HUES48 (cell line): ENCODE measurements at regions not wholly inside any gene's neighbourhood (a gene's known extent, or its start where the extent isn't known, plus 50 kb on each side); places are given as distances from the start of the nearest gene placed in this dataset.
"Not testable (repeated sequence)": the region's sequence is repeated elsewhere in the genome, so short reads cannot be mapped to it uniquely, and the experiment has no call there.

Experiments used
- H3K27ac ChIP-seq: one replicate; pipeline ENCODE4 v1.7.0; 2013; ENCODE audit warnings: low read depth, low read length, inconsistent platforms
- H3K27me3 ChIP-seq: 2 replicates; pipeline ENCODE4 v1.6.1; 2013; ENCODE audit warnings: mild to moderate bottlenecking, low read length; ENCODE audit not compliant: control insufficient read depth, insufficient read depth
- H3K36me3 ChIP-seq: 2 replicates; pipeline ENCODE4 v1.6.1; 2013; ENCODE audit warnings: low read length; ENCODE audit not compliant: control insufficient read depth, insufficient read depth
- H3K4me1 ChIP-seq: 2 replicates; pipeline ENCODE4 v1.6.1; 2013; ENCODE audit warnings: mild to moderate bottlenecking, low read length; ENCODE audit not compliant: control insufficient read depth, insufficient read depth
- H3K4me3 ChIP-seq: 2 replicates; pipeline ENCODE4 v1.5.1; 2013; ENCODE audit warnings: mild to moderate bottlenecking, low read depth, low read length
- H3K9ac ChIP-seq: 2 replicates; pipeline ENCODE4 v1.6.1; 2013; ENCODE audit warnings: mild to moderate bottlenecking, low read depth, low read length, moderate library complexity
- H3K9me3 ChIP-seq: 2 replicates; pipeline ENCODE4 v1.6.1; 2013; ENCODE audit warnings: low read length; ENCODE audit not compliant: control insufficient read depth, insufficient read depth

- no peaks in the 10 kb centered on the region for H3K4me1 ChIP-seq
- H3K27me3 ChIP-seq: no peaks in the 10 kb centered on the region
- H3K9me3 ChIP-seq: peaks cover 94% of the 10 kb centered on the region
- H3K9ac ChIP-seq: no peak overlapping the region
- H3K36me3 ChIP-seq: no peaks in the 10 kb centered on the region
- H3K4me3 ChIP-seq: no peak overlapping the region
- H3K27ac ChIP-seq: no peak overlapping the region
Measured at GRCh38 chr13:19052931-19053330, 128.7 kb downstream of the TUBA3C start.

DNA sequence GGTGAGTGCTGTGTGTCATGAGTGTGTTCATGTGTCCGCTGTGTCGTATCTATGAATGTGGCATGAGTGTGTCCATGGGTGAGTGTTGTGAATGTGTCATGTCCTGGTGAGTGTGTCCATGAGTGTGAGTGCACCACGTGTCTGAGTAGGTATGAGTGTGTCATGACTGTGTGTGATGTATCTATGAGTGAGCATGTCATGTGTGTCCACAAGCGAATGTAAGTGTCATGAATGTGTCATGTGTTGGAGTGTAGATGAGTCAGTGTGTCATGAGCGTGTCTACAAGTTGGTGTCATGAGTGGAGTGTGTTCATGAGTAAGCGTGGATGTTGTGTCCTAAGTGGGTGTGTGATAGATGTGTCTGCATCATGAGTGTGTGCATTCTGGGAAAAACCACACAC, 129.4 kb downstream of the TUBA3C start:
- Histone ChIP-seq H3K4me3 (no peak overlapping the region), H3K9me3 (peaks cover 94% of the 10 kb centered on the region), H3K27me3 (no peaks in the 10 kb centered on the region), H3K27ac (no peak overlapping the region), H3K36me3 (no peaks in the 10 kb centered on the region), H3K9ac (no peak overlapping the region), H3K4me1 (no peaks in the 10 kb centered on the region)

DNA sequence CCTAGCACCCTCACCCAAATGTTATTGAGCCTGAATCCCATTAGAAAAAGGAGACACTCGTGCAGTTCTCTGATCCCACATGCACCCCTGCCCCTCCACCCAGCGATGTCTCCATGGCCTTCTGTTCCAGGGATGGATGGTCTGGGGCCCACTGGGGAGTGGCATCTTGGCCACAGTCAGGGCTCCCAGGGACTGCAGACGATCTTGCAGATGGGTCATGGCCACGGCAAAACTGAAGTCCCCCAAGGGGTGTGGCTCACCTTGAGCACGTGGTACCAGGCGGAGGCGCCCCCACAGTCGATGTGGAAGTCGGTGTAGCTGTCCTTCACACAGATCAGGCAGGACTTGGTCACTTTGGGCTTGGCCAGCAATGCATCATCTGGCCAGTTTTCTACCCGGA, 130.7 kb downstream of the TUBA3C start:
- Histone ChIP-seq H3K4me1 (no peaks in the 10 kb centered on the region), H3K9ac (no peak overlapping the region), H3K4me3 (no peak overlapping the region), H3K27me3 (no peaks in the 10 kb centered on the region), H3K36me3 (no peaks in the 10 kb centered on the region), H3K9me3 (peaks cover 93% of the 10 kb centered on the region), H3K27ac (no peak overlapping the region)

DNA sequence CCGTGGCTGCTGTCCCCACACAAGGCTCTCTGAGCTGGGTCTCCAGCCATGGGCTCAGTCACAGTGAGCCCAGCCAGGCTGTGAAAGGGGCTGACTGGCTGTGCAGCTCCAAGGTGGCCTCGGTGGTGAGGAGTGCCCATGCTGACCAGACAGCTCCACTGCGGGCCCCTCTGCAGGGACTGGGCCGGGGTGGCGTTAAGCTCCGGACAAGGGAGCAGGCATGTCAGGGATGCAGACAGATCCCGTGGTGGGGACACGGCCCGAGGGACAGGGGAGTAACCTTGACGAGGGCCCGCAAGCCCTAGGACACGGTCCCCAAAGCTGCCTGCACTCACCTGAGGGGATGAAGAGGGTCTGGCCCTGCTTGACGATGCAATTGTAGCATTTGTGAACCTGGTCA, 132.0 kb downstream of the TUBA3C start:
- H3K9ac ChIP-seq: not testable (repeated sequence)
- peaks cover 93% of the 10 kb centered on the region for H3K9me3 ChIP-seq

GRCh38 chr13:19048381-19048780, 133.2 kb downstream of the TUBA3C start:
- Histone ChIP-seq H3K9ac (no peak overlapping the region), H3K36me3 (no peaks in the 10 kb centered on the region), H3K9me3 (peaks cover 93% of the 10 kb centered on the region), H3K27me3 (no peaks in the 10 kb centered on the region), H3K27ac (no peak overlapping the region), H3K4me3 (no peak overlapping the region), H3K4me1 (no peaks in the 10 kb centered on the region)

More for the DNA sequence above, 132.0 kb downstream of the TUBA3C start:
- H3K4me1 ChIP-seq, H3K36me3 ChIP-seq, H3K27ac ChIP-seq, H3K27me3 ChIP-seq, H3K4me3 ChIP-seq: not testable (repeated sequence)

DNA sequence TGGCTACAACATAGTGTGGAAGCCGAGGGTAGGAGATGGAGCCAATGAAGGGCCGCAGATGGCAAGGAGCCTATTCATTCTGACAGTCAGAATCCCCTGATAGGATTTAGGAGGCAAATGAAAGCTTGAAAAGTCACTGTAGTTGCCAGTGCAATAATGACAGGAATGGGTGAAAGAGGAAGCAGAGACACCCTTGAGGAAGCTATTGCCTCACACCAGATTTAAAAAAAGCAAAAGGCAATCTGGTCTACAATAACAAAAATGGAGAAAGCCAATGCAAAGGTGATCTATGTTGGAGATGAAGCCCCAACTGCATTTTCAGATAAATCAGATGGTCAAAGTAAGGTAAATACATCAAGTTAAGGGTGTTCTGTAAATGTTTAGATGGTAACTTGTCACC, 158.5 kb downstream of the TUBA3C start:
- H3K36me3 ChIP-seq: no peaks in the 10 kb centered on the region
- H3K4me3 ChIP-seq: no peak overlapping the region
- H3K9ac ChIP-seq: no peak overlapping the region
- H3K27me3 ChIP-seq: no peaks in the 10 kb centered on the region
- H3K4me1 ChIP-seq: no peaks in the 10 kb centered on the region
- no peak overlapping the region for H3K27ac ChIP-seq
- peaks cover 94% of the 10 kb centered on the region for H3K9me3 ChIP-seq

DNA sequence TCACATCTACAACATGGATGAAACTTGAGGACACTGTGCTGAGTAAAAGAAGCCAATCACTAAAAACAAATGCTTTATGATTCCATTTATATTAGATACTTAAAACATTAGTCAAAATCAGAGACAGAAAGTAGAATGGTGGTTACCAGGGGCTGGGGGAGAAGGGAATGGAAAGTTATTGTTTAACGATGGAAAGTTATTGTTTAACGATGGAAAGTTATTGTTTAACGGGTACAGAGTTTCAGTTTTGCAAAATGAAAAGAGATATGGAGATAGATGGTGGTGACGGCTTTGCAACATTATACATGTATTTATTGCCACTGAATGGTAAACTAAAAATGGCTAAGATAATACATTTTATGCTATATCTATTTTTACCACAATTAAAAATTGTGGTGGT, 160.6 kb downstream of the TUBA3C start:
- H3K9ac ChIP-seq: no peak overlapping the region
- no peak overlapping the region for H3K27ac ChIP-seq
- H3K4me3 ChIP-seq: no peak overlapping the region; the same call in 1 of the 2 replicates
- no peaks in the 10 kb centered on the region for H3K27me3 ChIP-seq
- peaks cover 94% of the 10 kb centered on the region for H3K9me3 ChIP-seq
- no peaks in the 10 kb centered on the region for H3K36me3 ChIP-seq
- H3K4me1 ChIP-seq: no peaks in the 10 kb centered on the region

DNA sequence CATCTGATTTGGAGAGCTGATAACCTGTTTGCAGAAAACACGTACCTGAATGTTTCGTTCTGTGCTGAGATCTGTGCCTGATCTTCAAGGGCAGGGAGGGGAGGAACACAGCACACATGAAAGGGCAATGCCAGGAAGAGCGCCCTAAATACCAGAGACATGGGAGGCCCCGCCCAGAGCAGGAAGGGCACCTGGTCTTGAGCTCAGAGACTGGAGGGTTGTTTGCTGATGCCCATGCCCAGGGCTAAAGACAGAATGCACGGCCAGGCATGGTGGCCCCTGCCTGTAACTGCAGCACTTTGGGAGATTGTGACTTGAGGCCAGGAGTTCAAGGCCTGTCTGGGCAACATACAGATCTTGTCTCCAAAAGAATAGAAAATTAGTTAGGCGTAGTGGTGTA, 183.2 kb downstream of the TUBA3C start:
- H3K4me3 ChIP-seq: no peak overlapping the region
- H3K9me3 ChIP-seq: peaks cover 91% of the 10 kb centered on the region
- H3K27ac ChIP-seq: no peak overlapping the region
- no peaks in the 10 kb centered on the region for H3K36me3 ChIP-seq
- no peak overlapping the region for H3K9ac ChIP-seq
- no peaks in the 10 kb centered on the region for H3K27me3 ChIP-seq
- no peaks in the 10 kb centered on the region for H3K4me1 ChIP-seq

DNA sequence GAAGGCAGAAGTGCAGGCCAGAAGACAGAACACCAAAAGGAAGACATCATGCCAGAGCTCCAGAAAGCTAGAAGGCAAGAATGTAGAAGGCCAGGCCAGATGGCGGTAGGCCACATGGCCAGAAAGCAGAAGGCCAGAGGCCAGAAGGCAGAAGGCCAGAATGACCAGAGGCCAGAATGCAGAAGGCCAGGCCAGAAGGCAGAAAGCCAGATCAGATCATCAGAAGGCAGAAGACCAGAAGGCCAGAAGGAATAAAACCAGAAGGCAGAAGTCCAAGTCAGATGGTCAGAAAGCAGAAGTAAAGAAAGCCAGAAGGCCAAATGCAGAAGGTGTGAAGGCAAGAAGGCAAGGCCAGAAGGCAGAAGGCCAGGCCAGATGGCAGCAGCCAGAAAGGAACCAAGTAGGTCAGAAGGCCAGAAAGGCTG, 185.0 kb downstream of the TUBA3C start:
- Histone ChIP-seq H3K4me1 (no peaks in the 10 kb centered on the region), H3K36me3 (no peaks in the 10 kb centered on the region), H3K4me3 (no peak overlapping the region), H3K9ac (no peak overlapping the region), H3K27me3 (no peaks in the 10 kb centered on the region), H3K27ac (no peak overlapping the region), H3K9me3 (peaks cover 93% of the 10 kb centered on the region)

GRCh38 chr13:18996221-18996620, 185.4 kb downstream of the TUBA3C start:
- no peak overlapping the region for H3K9ac ChIP-seq
- no peaks in the 10 kb centered on the region for H3K36me3 ChIP-seq
- no peaks in the 10 kb centered on the region for H3K4me1 ChIP-seq
- H3K4me3 ChIP-seq: no peak overlapping the region
- no peak overlapping the region for H3K27ac ChIP-seq
- H3K9me3 ChIP-seq: peaks cover 93% of the 10 kb centered on the region
- H3K27me3 ChIP-seq: no peaks in the 10 kb centered on the region

GRCh38 chr13:18995259-18995873, 186.3 kb downstream of the TUBA3C start:
- no peak overlapping the region for H3K9ac ChIP-seq
- H3K27me3 ChIP-seq: no peaks in the 10 kb centered on the region
- H3K27ac ChIP-seq: no peak overlapping the region
- no peak overlapping the region for H3K4me3 ChIP-seq
- peaks cover 96% of the 10 kb centered on the region for H3K9me3 ChIP-seq
- no peaks in the 10 kb centered on the region for H3K4me1 ChIP-seq
- H3K36me3 ChIP-seq: no peaks in the 10 kb centered on the region
